DOHH2 (cell line): ENCODE measurements at regions not wholly inside any gene's neighbourhood (a gene's known extent, or its start where the extent isn't known, plus 50 kb on each side); places are given as distances from the start of the nearest gene placed in this dataset.

Experiments used
- H3F3A ChIP-seq: fragments of 200-600 bp; sonication (generic), shearing (Covaris generic); 2 replicates; pipeline ENCODE4 v1.6.0; 2016; ENCODE audit warnings: antibody characterized with exemption, mild to moderate bottlenecking; ENCODE audit not compliant: control insufficient read depth, insufficient read depth
- H3K27ac ChIP-seq: fragments of 200-600 bp; sonication (generic); 2 replicates; pipeline ENCODE4 v1.5.1; 2014; ENCODE audit warnings: low read depth, mild to moderate bottlenecking, low read length, moderate library complexity
- H3K27me3 ChIP-seq: fragments of 200-600 bp; sonication (generic); 2 replicates; pipeline ENCODE4 v1.6.1; 2014; ENCODE audit warnings: mild to moderate bottlenecking, low read length, mixed read lengths; ENCODE audit not compliant: control insufficient read depth
- H3K36me3 ChIP-seq: fragments of 200-600 bp; sonication (generic); 2 replicates; pipeline ENCODE4 v1.6.1; 2014; ENCODE audit warnings: mild to moderate bottlenecking, low read length, moderate library complexity, mixed read lengths; ENCODE audit not compliant: control insufficient read depth
- H3K4me1 ChIP-seq: fragments of 200-600 bp; sonication (generic); 2 replicates; pipeline ENCODE4 v1.6.1; 2014; ENCODE audit warnings: mild to moderate bottlenecking, low read length, mixed read lengths; ENCODE audit not compliant: control insufficient read depth
- H3K4me2 ChIP-seq: fragments of 200-600 bp; sonication (generic); 2 replicates; pipeline ENCODE4 v1.6.0; 2014; ENCODE audit warnings: mild to moderate bottlenecking, low read length, moderate library complexity
- H3K4me3 ChIP-seq: fragments of 200-600 bp; sonication (generic); 2 replicates; pipeline ENCODE4 v1.5.1; 2014; ENCODE audit warnings: mild to moderate bottlenecking, low read length, mixed read lengths
- H3K79me2 ChIP-seq: fragments of 200-600 bp; sonication (generic); 2 replicates; pipeline ENCODE4 v1.6.1; 2014; ENCODE audit warnings: mild to moderate bottlenecking, low read length, mixed read lengths; ENCODE audit not compliant: control insufficient read depth
- H3K9me2 ChIP-seq: fragments of 200-600 bp; sonication (generic); replicated peaks from 2 replicates; pipeline ENCODE4 v1.6.1; 2014; ENCODE audit warnings: mild to moderate bottlenecking, low read length, mixed read lengths; ENCODE audit not compliant: control insufficient read depth
- H3K9me3 ChIP-seq: fragments of 200-600 bp; sonication (generic); 2 replicates; pipeline ENCODE4 v1.6.1; 2014; ENCODE audit warnings: antibody characterized with exemption, low read length, mixed read lengths; ENCODE audit not compliant: control insufficient read depth, insufficient read depth
- H4K20me1 ChIP-seq: fragments of 200-600 bp; sonication (generic); 2 replicates; pipeline ENCODE4 v1.6.0; 2014; ENCODE audit warnings: low read depth, mild to moderate bottlenecking, antibody characterized with exemption, low read length, moderate library complexity; ENCODE audit not compliant: control insufficient read depth, insufficient read depth
- CTCF ChIP-seq: fragments of 200-600 bp; sonication (generic); IDR thresholded peaks from one replicate; pipeline ENCODE4 v1.5.1; 2014; ENCODE audit warnings: antibody characterized with exemption, mild to moderate bottlenecking, low read depth, low read length; ENCODE audit not compliant: poor library complexity, severe bottlenecking
- EZH2phosphoT487 ChIP-seq: fragments of 200-600 bp; sonication (generic); IDR thresholded peaks from 2 replicates; pipeline ENCODE4 v1.6.1; 2017; ENCODE audit warnings: borderline replicate concordance, mild to moderate bottlenecking, antibody characterized with exemption, low read length, moderate library complexity, mixed read lengths

DNA sequence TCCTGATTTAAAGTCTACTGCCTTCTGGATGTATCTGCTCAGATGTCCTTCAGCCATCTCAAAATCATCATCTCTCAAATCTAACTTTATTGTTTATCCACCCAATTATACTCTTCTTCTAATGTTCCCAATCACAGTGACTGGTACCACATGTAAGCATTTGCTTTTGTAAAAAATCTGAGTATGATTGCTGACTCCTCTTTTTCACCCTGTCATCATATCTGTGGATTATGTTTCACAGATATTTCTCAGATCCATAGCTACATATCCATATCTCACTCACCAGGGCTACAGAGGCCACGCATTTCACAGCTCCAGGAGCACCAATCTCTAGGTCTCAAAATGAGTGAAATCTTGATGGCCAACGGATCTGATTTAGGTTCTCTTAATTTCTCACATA, 76.1 kb downstream of the DHRS2 start:
- Histone ChIP-seq H3K9me3 (peaks cover 6% of the 10 kb centered on the region; the same call in 1 of the 2 replicates), H3K36me3 (no peaks in the 10 kb centered on the region), H3K27ac (no peak overlapping the region), H3K4me1 (no peaks in the 10 kb centered on the region), H3K27me3 (no peaks in the 10 kb centered on the region), H3K79me2 (no peaks in the 10 kb centered on the region), H3K4me2 (no peak overlapping the region), H3K9me2 (no peaks in the 10 kb centered on the region), H4K20me1 (no peaks in the 10 kb centered on the region), H3F3A (no peaks in the 10 kb centered on the region), H3K4me3 (no peak overlapping the region)
- TF ChIP-seq CTCF (no peak), EZH2phosphoT487 (no peak)

GRCh38 chr14:23719225-23719985, 83.2 kb downstream of the DHRS2 start:
- H3K4me3 ChIP-seq = no peak overlapping the region
- no peak overlapping the region for H3K4me2 ChIP-seq
- H3K27me3 ChIP-seq = no peaks in the 10 kb centered on the region
- H3K36me3 ChIP-seq = no peaks in the 10 kb centered on the region
- H3F3A ChIP-seq = no peaks in the 10 kb centered on the region
- no peaks in the 10 kb centered on the region for H4K20me1 ChIP-seq
- H3K9me3 ChIP-seq = no peaks in the 10 kb centered on the region
- TF ChIP-seq CTCF (no peak), EZH2phosphoT487 (no peak)
- no peaks in the 10 kb centered on the region for H3K9me2 ChIP-seq
- no peak overlapping the region for H3K27ac ChIP-seq
- no peaks in the 10 kb centered on the region for H3K79me2 ChIP-seq
- no peaks in the 10 kb centered on the region for H3K4me1 ChIP-seq

DNA sequence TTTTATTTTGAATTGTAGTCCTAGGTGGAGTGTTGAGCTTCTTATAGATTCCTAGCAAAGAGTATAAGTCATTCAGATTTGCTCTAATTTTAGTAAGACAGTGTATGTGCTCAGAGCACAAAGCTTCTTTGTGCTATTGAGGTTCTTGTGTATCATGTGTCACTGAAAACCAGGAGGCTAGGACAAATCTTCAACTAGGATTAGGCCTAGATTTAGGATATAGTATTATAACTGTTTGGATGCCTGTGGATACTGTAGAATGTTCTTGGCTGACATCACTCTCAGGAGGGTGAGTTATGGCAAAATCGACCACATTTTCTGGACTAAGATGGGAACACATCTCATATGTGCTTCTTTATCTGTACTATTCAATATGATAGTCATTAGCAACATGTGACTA, 86.5 kb downstream of the DHRS2 start:
- Histone ChIP-seq H3K27ac (no peak overlapping the region), H3F3A (no peaks in the 10 kb centered on the region), H3K36me3 (no peaks in the 10 kb centered on the region), H3K4me3 (no peak overlapping the region), H3K9me2 (no peaks in the 10 kb centered on the region), H3K4me1 (no peaks in the 10 kb centered on the region), H3K27me3 (no peaks in the 10 kb centered on the region), H3K9me3 (no peaks in the 10 kb centered on the region), H4K20me1 (no peaks in the 10 kb centered on the region), H3K79me2 (no peaks in the 10 kb centered on the region), H3K4me2 (no peak overlapping the region)
- no peak for TF ChIP-seq EZH2phosphoT487
- no peak for TF ChIP-seq CTCF
